Gastrocnemius medialis (tissue), 4 donors: ENCODE measurements at regions not wholly inside any gene's neighbourhood (a gene's known extent, or its start where the extent isn't known, plus 50 kb on each side); places are given as distances from the start of the nearest gene placed in this dataset.

ENCODE experiments used
- ATAC-seq, 2 donors: fragments of 150-250 bp; one replicate each; pipeline ENCODE4 v1.9.1; 2016
- DNase-seq, 2 donors: peaks; one replicate each; pipeline ENCODE4 v3.0.0-alpha.2; 2019
- H3K27ac ChIP-seq, 4 donors: fragments of 200-600 bp; sonication (generic); 1 replicate in 1 of 4; 2 replicates in 3 of 4; pipeline ENCODE4 v1.5.1; 2016 to 2018; ENCODE audit warnings: mild to moderate bottlenecking in 2 of 4, moderate library complexity in 1 of 4
- H3K27me3 ChIP-seq, 3 donors: fragments of 200-600 bp; sonication (generic) in 2 of 3; 1 replicate in 1 of 3; 2 replicates in 2 of 3; pipeline versions ENCODE4 v1.5.1 to v1.6.0; 2016 to 2019; ENCODE audit warnings: mild to moderate bottlenecking in 1 of 3, moderate library complexity in 1 of 3
- H3K36me3 ChIP-seq, 2 donors: fragments of 200-600 bp; sonication (generic) in 1 of 2; one replicate each; pipeline ENCODE4 v1.5.1; 2017 to 2018
- H3K4me1 ChIP-seq, 2 donors: fragments of 200-600 bp; sonication (generic) in 1 of 2; one replicate each; pipeline ENCODE4 v1.5.1; 2016 to 2017; ENCODE audit warnings: mild to moderate bottlenecking in 2 of 2
- H3K4me3 ChIP-seq, 4 donors: fragments of 200-600 bp; sonication (generic) in 3 of 4; 1 replicate in 1 of 4; 2 replicates in 3 of 4; pipeline ENCODE4 v1.5.1; 2016 to 2019; ENCODE audit warnings: mild to moderate bottlenecking in 2 of 4
- H3K9me3 ChIP-seq, 3 donors: fragments of 200-600 bp; sonication (generic) in 2 of 3; 1 replicate in 1 of 3; 2 replicates in 2 of 3; pipeline ENCODE4 v1.5.1; 2016 to 2019
- POLR2A ChIP-seq, 2 donors: fragments of 450-650 bp; IDR thresholded peaks; one replicate each; pipeline ENCODE4 v1.6.1; 2017; ENCODE audit warnings: antibody characterized with exemption in 2 of 2, mild to moderate bottlenecking in 2 of 2, moderate library complexity in 2 of 2
- in situ Hi-C, 4 donors: fragments of 200-750 bp; cut with MboI; loops; one replicate each; pipeline versions ENCODE4 v1.15.0 to v1.8.0; 2017; ENCODE audit warnings: low sequenced_read_pairs in 4 of 4
- intact Hi-C: fragments of 100-400 bp; cut with DNase I; formaldehyde crosslinking; loops from one replicate; pipeline ENCODE4 v1.15.1; 2023; ENCODE audit warnings: low total_unique reads
- TF ChIP-seq, protein P1 (sequence below), 5 experiments: fragments of 450-650 bp in 3 of 5; fragments of 200-600 bp in 2 of 5; sonication (generic) in 2 of 5; IDR thresholded peaks in 4 of 5; conservative IDR thresholded peaks in 1 of 5; 1 replicate in 4 of 5; 2 replicates in 1 of 5; pipeline ENCODE4 v1.5.1; 2016 to 2019; ENCODE audit warnings: antibody characterized with exemption in 5 of 5, mild to moderate bottlenecking in 3 of 5, moderate library complexity in 3 of 5

DNA sequence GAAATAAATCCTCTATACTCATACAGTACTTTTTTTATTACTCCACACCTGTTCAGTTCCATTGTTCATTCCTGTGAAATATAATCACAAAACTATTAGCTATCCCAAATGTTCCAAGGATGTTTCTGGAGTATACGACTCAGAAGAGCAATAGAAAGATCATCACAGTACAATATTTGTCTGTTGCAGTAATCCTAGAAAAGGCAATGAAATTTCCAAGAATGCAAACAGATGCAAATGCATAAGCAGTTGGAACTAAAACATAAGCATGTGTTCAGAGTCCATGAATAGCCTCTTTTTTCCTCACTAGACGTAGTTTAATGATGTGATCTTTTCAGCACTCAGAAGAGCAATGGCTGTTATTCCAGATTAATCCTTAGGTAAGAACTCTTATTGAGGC is 55.2 kb downstream of the RTL3 start:
- Histone ChIP-seq H3K27ac (no peak overlapping the region), H3K36me3 (no peaks in the 10 kb centered on the region), H3K9me3 (no peaks in the 10 kb centered on the region), H3K27me3 (no peaks in the 10 kb centered on the region), H3K4me1 (no peaks in the 10 kb centered on the region), H3K4me3 (no peak overlapping the region)
- TF ChIP-seq POLR2A (IDR thresholded peaks at IDR 0.05), result no peak
- TF ChIP-seq, protein P1, sequence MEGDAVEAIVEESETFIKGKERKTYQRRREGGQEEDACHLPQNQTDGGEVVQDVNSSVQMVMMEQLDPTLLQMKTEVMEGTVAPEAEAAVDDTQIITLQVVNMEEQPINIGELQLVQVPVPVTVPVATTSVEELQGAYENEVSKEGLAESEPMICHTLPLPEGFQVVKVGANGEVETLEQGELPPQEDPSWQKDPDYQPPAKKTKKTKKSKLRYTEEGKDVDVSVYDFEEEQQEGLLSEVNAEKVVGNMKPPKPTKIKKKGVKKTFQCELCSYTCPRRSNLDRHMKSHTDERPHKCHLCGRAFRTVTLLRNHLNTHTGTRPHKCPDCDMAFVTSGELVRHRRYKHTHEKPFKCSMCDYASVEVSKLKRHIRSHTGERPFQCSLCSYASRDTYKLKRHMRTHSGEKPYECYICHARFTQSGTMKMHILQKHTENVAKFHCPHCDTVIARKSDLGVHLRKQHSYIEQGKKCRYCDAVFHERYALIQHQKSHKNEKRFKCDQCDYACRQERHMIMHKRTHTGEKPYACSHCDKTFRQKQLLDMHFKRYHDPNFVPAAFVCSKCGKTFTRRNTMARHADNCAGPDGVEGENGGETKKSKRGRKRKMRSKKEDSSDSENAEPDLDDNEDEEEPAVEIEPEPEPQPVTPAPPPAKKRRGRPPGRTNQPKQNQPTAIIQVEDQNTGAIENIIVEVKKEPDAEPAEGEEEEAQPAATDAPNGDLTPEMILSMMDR (IDR thresholded peaks at IDR 0.05 in 4 of 5, conservative IDR thresholded peaks at IDR 0.05 in 1 of 5), result no peak
- in situ Hi-C loops, result no loop called here
- DNase-seq (no peak), ATAC-seq (no peak)
- intact Hi-C loops, result no loop called here

DNA sequence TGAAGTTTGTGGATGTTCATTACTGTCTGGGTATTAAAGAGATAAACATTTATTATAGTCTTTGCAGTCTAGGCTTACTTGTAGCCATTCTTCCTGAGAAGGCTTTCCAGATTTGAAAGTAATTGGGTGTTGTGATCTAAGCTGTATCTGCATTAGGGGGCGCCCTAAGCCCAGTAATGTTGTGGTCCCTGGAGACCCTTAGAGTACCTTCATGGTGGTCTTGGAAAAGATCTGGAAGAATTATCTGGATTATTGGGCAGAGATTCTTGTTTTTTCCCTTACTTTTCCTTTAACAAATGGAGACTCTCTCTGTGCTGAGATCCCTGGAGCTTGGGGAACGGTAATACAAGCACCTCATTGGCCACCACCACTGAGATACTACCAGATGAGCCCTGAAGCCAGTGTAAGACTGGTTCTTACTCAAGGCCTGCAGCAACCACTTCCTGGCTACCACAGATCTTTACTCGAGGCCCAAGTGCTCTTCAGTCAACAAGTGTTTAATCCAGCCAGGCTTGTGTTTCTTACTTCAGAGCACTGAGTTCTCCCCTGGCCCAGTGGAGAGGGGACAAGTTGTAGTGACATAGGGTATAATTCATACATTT is 63.1 kb downstream of the RTL3 start:
- Histone ChIP-seq H3K4me3 (no peak overlapping the region), H3K27me3 (no peaks in the 10 kb centered on the region), H3K27ac (no peak overlapping the region), H3K4me1 (no peaks in the 10 kb centered on the region), H3K36me3 (no peaks in the 10 kb centered on the region), H3K9me3 (no peaks in the 10 kb centered on the region)
- ATAC-seq (no peak), DNase-seq (no peak)
- in situ Hi-C loops, result no loop called here
- TF ChIP-seq, protein P1 (IDR thresholded peaks at IDR 0.05 in 4 of 5, conservative IDR thresholded peaks at IDR 0.05 in 1 of 5), result no peak
- TF ChIP-seq POLR2A (IDR thresholded peaks at IDR 0.05), result no peak
- intact Hi-C loops, result no loop called here

DNA sequence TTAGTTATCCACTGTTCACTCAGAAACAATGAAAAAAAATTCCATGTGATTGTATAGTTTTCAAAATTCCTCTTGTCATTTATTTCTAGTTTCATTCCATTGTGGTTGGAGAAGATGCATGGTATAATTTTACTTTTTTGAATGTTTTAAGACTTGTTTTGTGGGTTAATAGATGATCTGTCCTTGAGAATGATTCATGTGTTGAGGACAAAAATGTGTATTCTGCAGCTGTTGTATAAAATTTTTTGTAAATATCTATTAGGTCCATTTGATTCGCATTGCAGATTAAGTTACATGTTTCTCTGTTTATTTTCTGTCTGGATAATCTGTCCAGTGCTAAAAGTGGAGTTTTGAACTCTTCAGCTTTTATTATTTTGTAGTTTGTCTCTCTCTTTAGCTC is 65.4 kb downstream of the RTL3 start:
- in situ Hi-C loops (no loop called here), intact Hi-C loops (no loop called here)
- no peak overlapping the region for H3K27ac ChIP-seq
- no peak for TF ChIP-seq POLR2A (IDR thresholded peaks at IDR 0.05)
- TF ChIP-seq, protein P1 (IDR thresholded peaks at IDR 0.05 in 4 of 5, conservative IDR thresholded peaks at IDR 0.05 in 1 of 5), result no peak
- H3K9me3 ChIP-seq, result no peaks in the 10 kb centered on the region
- H3K4me1 ChIP-seq, result no peaks in the 10 kb centered on the region
- DNase-seq (no peak), ATAC-seq (no peak)
- H3K36me3 ChIP-seq, result no peaks in the 10 kb centered on the region
- peaks cover 0 to 2% (median 0%) of the 10 kb centered on the region in 3 donors for H3K27me3 ChIP-seq
- H3K4me3 ChIP-seq, result no peak overlapping the region

DNA sequence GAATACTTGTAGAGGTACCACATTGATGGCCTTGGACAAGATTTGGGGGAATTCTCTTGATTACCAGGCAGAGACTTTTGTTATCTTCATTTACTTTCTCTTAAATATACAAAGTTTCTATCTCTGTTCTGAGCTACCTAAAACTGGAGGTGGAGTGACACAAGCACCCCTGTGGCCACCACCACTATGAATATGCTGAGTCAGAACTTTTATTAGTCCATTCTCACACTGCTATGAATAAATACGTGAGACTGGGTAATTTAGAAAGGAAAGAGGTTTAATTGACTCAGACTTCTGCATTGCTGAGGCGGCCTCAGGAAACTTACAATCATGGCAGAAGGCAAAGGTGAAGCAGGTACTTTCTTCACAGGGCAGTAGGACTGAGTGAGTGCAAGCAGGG is 67.1 kb downstream of the RTL3 start:
- peaks cover 0 to 2% (median 0%) of the 10 kb centered on the region in 3 donors for H3K27me3 ChIP-seq
- H3K4me3 ChIP-seq, result no peak overlapping the region
- no peaks in the 10 kb centered on the region for H3K9me3 ChIP-seq
- DNase-seq (no peak), ATAC-seq (no peak)
- intact Hi-C loops (no loop called here), in situ Hi-C loops (no loop called here)
- H3K27ac ChIP-seq, result no peak overlapping the region
- TF ChIP-seq, protein P1 (IDR thresholded peaks at IDR 0.05 in 4 of 5, conservative IDR thresholded peaks at IDR 0.05 in 1 of 5), result no peak
- TF ChIP-seq POLR2A (IDR thresholded peaks at IDR 0.05), result no peak
- H3K36me3 ChIP-seq, result no peaks in the 10 kb centered on the region
- no peaks in the 10 kb centered on the region for H3K4me1 ChIP-seq

DNA sequence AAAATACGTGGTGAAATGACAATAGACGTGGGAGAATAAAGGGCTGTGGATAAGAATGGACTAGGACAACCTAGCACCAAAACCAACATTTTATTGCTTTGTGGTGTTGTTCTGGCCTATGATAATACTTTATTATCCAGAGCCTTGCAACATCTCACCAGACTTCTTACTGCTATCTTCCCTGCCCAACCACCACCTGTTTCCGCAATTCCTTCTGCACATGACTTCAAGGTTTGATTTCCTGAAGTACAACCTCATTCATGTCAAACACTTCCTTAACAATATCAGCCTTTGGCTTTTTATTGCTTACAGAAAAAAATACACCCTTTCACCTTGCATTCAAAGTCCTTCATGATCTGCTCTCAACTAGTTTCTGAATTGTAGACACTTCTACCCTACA is 84.8 kb downstream of the RTL3 start:
- ATAC-seq (no peak), DNase-seq (no peak)
- TF ChIP-seq POLR2A (IDR thresholded peaks at IDR 0.05), result no peak
- TF ChIP-seq, protein P1 (IDR thresholded peaks at IDR 0.05 in 4 of 5, conservative IDR thresholded peaks at IDR 0.05 in 1 of 5), result no peak
- Histone ChIP-seq H3K36me3 (no peaks in the 10 kb centered on the region), H3K9me3 (no peaks in the 10 kb centered on the region), H3K4me3 (no peak overlapping the region), H3K27ac (no peak overlapping the region), H3K27me3 (no peaks in the 10 kb centered on the region), H3K4me1 (no peaks in the 10 kb centered on the region)
- in situ Hi-C loops, result loop anchor here in 1 of 4 donors (25.0 kb wide), 1 partner anchor 513 kb away; no protein-coding TSS in a partner anchor
- intact Hi-C loops, result no loop called here
